ENCODE measurements at regions not wholly inside any gene's neighbourhood (a gene's known extent, or its start where the extent isn't known, plus 50 kb on each side); places are given as distances from the start of the nearest gene placed in this dataset.

DNA sequence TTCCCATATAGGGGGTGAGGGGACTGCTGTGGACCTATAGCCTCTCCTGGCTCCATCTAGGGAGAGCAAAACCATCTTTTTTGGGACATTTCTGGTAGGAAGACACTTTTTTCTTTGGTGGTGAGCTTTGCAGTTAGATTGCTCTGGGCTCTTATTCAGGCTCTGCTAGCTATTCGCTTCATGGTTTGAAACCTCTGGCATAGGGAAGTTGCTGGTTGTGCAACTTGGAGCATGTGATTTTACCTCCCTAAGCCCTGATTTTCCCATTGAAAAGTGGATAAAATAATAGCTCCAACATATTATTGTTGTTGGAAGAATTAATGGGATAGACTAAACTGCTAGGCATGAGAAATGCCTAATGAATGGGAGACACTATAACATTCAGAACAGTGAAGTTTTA is 69.6 kb downstream of the CYP26A1 start:
- no peak overlapping the region for H2BK5ac ChIP-seq (ENCODE audit: low read depth, low read length, poor library complexity, severe bottlenecking)
- H2BK20ac ChIP-seq (ENCODE audit: low read depth, low read length): no peak overlapping the region
- no peak overlapping the region for H3K18ac ChIP-seq (ENCODE audit: low read depth, low read length)
- no peaks in the 10 kb centered on the region for H3K9me3 ChIP-seq (ENCODE audit: control insufficient read depth, insufficient read depth, low read length)
- H3K14ac ChIP-seq (replicated peaks; ENCODE audit: low read depth, low read length): no peak overlapping the region
- no peak overlapping the region for H2AK9ac ChIP-seq (replicated peaks; ENCODE audit: low read depth, low read length, poor library complexity)
- H2BK15ac ChIP-seq (ENCODE audit: low read depth, low read length): no peak overlapping the region
- no peak overlapping the region for H2AK5ac ChIP-seq (ENCODE audit: low read depth, low read length)
- H4K8ac ChIP-seq (ENCODE audit: low read depth in 2 of 2, low read length in 2 of 2): no peak overlapping the region
- intact Hi-C loops (cut with micrococcal nuclease): no loop called here
- no peak overlapping the region for H3K56ac ChIP-seq (ENCODE audit: extremely low read depth, insufficient read depth, low read length)
- in situ Hi-C loops (cut with MboI; ENCODE audit: low sequenced_read_pairs): no loop called here
- H3K4me3 ChIP-seq (ENCODE audit: insufficient read depth, low read depth, low read length): no peak overlapping the region
- ATAC-seq (ENCODE audit: low read depth) (no peak), DNase-seq (no peak)
- H4K5ac ChIP-seq (ENCODE audit: low read depth, low read length): no peak overlapping the region
- no peaks in the 10 kb centered on the region for H3K9me1 ChIP-seq (ENCODE audit: insufficient read depth, low read length)
- H3K9ac ChIP-seq (ENCODE audit: low read depth, low read length): no peak overlapping the region
- H3K36me3 ChIP-seq (ENCODE audit: control insufficient read depth, insufficient read depth, low read length): no peaks in the 10 kb centered on the region
- no peak overlapping the region for H2AFZ ChIP-seq (replicated peaks; ENCODE audit: low read length, poor library complexity)
- TF ChIP-seq, protein P1, sequence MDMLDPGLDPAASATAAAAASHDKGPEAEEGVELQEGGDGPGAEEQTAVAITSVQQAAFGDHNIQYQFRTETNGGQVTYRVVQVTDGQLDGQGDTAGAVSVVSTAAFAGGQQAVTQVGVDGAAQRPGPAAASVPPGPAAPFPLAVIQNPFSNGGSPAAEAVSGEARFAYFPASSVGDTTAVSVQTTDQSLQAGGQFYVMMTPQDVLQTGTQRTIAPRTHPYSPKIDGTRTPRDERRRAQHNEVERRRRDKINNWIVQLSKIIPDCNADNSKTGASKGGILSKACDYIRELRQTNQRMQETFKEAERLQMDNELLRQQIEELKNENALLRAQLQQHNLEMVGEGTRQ (IDR thresholded peaks at IDR 0.05; ENCODE audit: low read depth, low read length): no peak
- TF ChIP-seq CHD1 (IDR thresholded peaks at IDR 0.05; ENCODE audit: low read depth, low read length): no peak
- no peak for TF ChIP-seq RAD21 (IDR thresholded peaks at IDR 0.05; ENCODE audit: low read length)
- TF ChIP-seq SMC3 (IDR thresholded peaks at IDR 0.05; ENCODE audit: low read depth, low read length): no peak
- no peak for TF ChIP-seq MXI1 (IDR thresholded peaks at IDR 0.05; ENCODE audit: borderline replicate concordance, low read depth, low read length)
- no peak for TF ChIP-seq RFX5 (IDR thresholded peaks at IDR 0.05; ENCODE audit: low read depth, low read length)
- no peak for TF ChIP-seq BHLHE40 (IDR thresholded peaks at IDR 0.05; ENCODE audit: low read depth, low read length)
- TF ChIP-seq CEBPB (IDR thresholded peaks at IDR 0.05; ENCODE audit: low read depth, low read length): no peak
- no peak for TF ChIP-seq POLR2A (IDR thresholded peaks at IDR 0.05; ENCODE audit: low read depth, low read length)
- TF ChIP-seq MAFK (IDR thresholded peaks at IDR 0.05; ENCODE audit: low read depth, low read length): no peak
- no peak for TF ChIP-seq RCOR1 (IDR thresholded peaks at IDR 0.05; ENCODE audit: insufficient replicate concordance, low read length)
- TF ChIP-seq ELK1 (IDR thresholded peaks at IDR 0.05; ENCODE audit: borderline replicate concordance, low read depth, low read length): no peak
- no peak for TF ChIP-seq NFE2L2 (IDR thresholded peaks at IDR 0.05; ENCODE audit: low read depth, low read length)
- TF ChIP-seq MAZ (IDR thresholded peaks at IDR 0.05; ENCODE audit: borderline replicate concordance, low read depth, low read length): no peak
- no TSS peak for BruUV-seq (replicated peaks)
- WGBS, 2 experiments (ENCODE audit: extremely low coverage in 2 of 2, insufficient read length in 1 of 2): no CpG with 5 or more reads among the region's 1 CpG
- dilution Hi-C loops (cut with HindIII; ENCODE audit: low sequenced_read_pairs, unreplicated experiment): no loop called here
- no peaks in the 10 kb centered on the region for H4K20me1 ChIP-seq (ENCODE audit: insufficient read depth, low read length)
- no peak overlapping the region for H4K91ac ChIP-seq (ENCODE audit: insufficient read depth, low read depth, low read length)
- H3K4me1 ChIP-seq (ENCODE audit: control insufficient read depth, insufficient read depth, low read length): no peaks in the 10 kb centered on the region
- H3K27me3 ChIP-seq (ENCODE audit: control insufficient read depth, insufficient read depth, low read length): peaks cover 19% of the 10 kb centered on the region
- no peak overlapping the region for H3K4me2 ChIP-seq (ENCODE audit: low read depth, low read length)
- no peaks in the 10 kb centered on the region for H3K79me1 ChIP-seq (ENCODE audit: low read depth in 1 of 2, low read length in 2 of 2)
- H3K27ac ChIP-seq (ENCODE audit: insufficient read depth, low read length): no peak overlapping the region
- no peak overlapping the region for H3K23ac ChIP-seq (ENCODE audit: low read depth, low read length)
- POLR2A ChIA-PET (ENCODE audit: unreplicated experiment): no interaction called here
- H3K4ac ChIP-seq (ENCODE audit: low read depth, low read length): no peak overlapping the region
- CTCF ChIA-PET: no interaction called here
- no peak overlapping the region for H2BK120ac ChIP-seq (ENCODE audit: low read depth, low read length)

Data from IMR-90 (cell line).